Endothelial cell of umbilical vein (primary cell): ENCODE measurements at regions not wholly inside any gene's neighbourhood (a gene's known extent, or its start where the extent isn't known, plus 50 kb on each side); places are given as distances from the start of the nearest gene placed in this dataset.

Experiments used
- BruUV-seq: library from RNA; stranded (reverse); fragments of 400-500 nt; replicated peaks from 2 replicates; lab custom pipeline; 2021; lab: Mats Ljungman, UMichigan
- CTCF ChIA-PET: fragments of 300-600, 350-600 bp; sonication (Branson Sonifier 250); formaldehyde crosslinking; loops from one replicate; lab custom pipeline; 2021; ENCODE audit warnings: antibody characterized with exemption, inconsistent platforms; lab: Charles Lee
- POLR2A ChIA-PET: fragments of 300-600, 350-600 bp; sonication (Branson Sonifier 250); formaldehyde crosslinking; loops from one replicate; lab custom pipeline; 2021; ENCODE audit warnings: antibody characterized with exemption, inconsistent platforms; lab: Charles Lee
- DNase-seq: peaks from one replicate; pipeline ENCODE4 v3.0.0-alpha.2; 2011; ENCODE audit warnings: low read depth, low spot score
- FAIRE-seq: peaks from 2 replicates; lab custom pipeline; 2011; peaks lifted over from hg19 to GRCh38; lab: Jason Lieb, UNC
- H2AFZ ChIP-seq: 2 replicates; pipeline ENCODE4 v1.6.0; 2012; ENCODE audit warnings: low read depth, low read length, control low read depth, inconsistent platforms
- H3K27ac ChIP-seq: 2 replicates; pipeline ENCODE4 v1.5.1; 2011; ENCODE audit warnings: low read depth, mild to moderate bottlenecking, control low read depth, low read length, moderate library complexity; ENCODE audit not compliant: insufficient read depth
- H3K27me3 ChIP-seq, 2 experiments: 2 replicates each; pipeline versions ENCODE4 v1.6.0 to v1.6.1; 2011; ENCODE audit warnings: low read length in 2 of 2, mixed read lengths in 1 of 2; ENCODE audit not compliant: control insufficient read depth in 2 of 2, insufficient read depth in 2 of 2
- H3K36me3 ChIP-seq, 2 experiments: 2 replicates in 1 of 2; 3 replicates in 1 of 2; pipeline ENCODE4 v1.5.1; 2011; ENCODE audit warnings: low read length in 2 of 2, mild to moderate bottlenecking in 1 of 2, moderate library complexity in 1 of 2; ENCODE audit not compliant: control insufficient read depth in 2 of 2, insufficient read depth in 2 of 2; ENCODE audit errors: extremely low read depth in 1 of 2
- H3K4me1 ChIP-seq: 3 replicates; pipeline ENCODE4 v1.5.1; 2011; ENCODE audit warnings: mild to moderate bottlenecking, low read length; ENCODE audit not compliant: control insufficient read depth, insufficient read depth; ENCODE audit errors: extremely low read depth
- H3K4me2 ChIP-seq: 2 replicates; pipeline ENCODE4 v1.6.1; 2011; ENCODE audit warnings: low read length, control low read depth, mixed read lengths; ENCODE audit not compliant: insufficient read depth
- H3K4me3 ChIP-seq, 3 experiments: fragments of 200-600 bp in 1 of 3; sonication (generic), shearing (Covaris generic) in 1 of 3; replicated peaks in 1 of 3; 2 replicates each; pipeline ENCODE4 v1.5.1; 2011 to 2016; ENCODE audit warnings: control low read depth in 3 of 3, low read length in 3 of 3, mild to moderate bottlenecking in 2 of 3, inconsistent platforms in 1 of 3, low read depth in 1 of 3, moderate library complexity in 1 of 3; ENCODE audit not compliant: insufficient read depth in 1 of 3
- H3K79me2 ChIP-seq: 2 replicates; pipeline ENCODE4 v1.6.0; 2012; ENCODE audit warnings: low read length, inconsistent platforms; ENCODE audit not compliant: control insufficient read depth, insufficient read depth
- H3K9ac ChIP-seq: replicated peaks from 2 replicates; pipeline ENCODE3; 2011; ENCODE audit warnings: low read length, control low read depth; ENCODE audit not compliant: insufficient read depth; ENCODE audit errors: extremely low read depth
- H3K9me1 ChIP-seq: replicated peaks from 3 replicates; pipeline ENCODE4 v1.6.0; 2011; ENCODE audit warnings: mild to moderate bottlenecking, low read length; ENCODE audit not compliant: control insufficient read depth, insufficient read depth; ENCODE audit errors: extremely low read depth
- H3K9me3 ChIP-seq: replicated peaks from 2 replicates; pipeline ENCODE4 v1.5.1; 2012; ENCODE audit warnings: low read length, inconsistent platforms; ENCODE audit not compliant: control insufficient read depth, insufficient read depth
- H4K20me1 ChIP-seq: replicated peaks from 2 replicates; pipeline ENCODE3; 2011; ENCODE audit warnings: mild to moderate bottlenecking, low read length; ENCODE audit not compliant: control insufficient read depth, insufficient read depth; ENCODE audit errors: extremely low read depth
- EZH2 ChIP-seq: IDR thresholded peaks from 2 replicates; pipeline ENCODE4 v1.6.1; 2012; ENCODE audit warnings: borderline replicate concordance, low read depth, mild to moderate bottlenecking, moderate library complexity, low read length, inconsistent platforms; ENCODE audit not compliant: severe bottlenecking
- FOS ChIP-seq: IDR thresholded peaks from 2 replicates; pipeline ENCODE4 v1.6.1; 2011; ENCODE audit warnings: mild to moderate bottlenecking, low read length, moderate library complexity, borderline replicate concordance; ENCODE audit not compliant: insufficient read depth
- GATA2 ChIP-seq: IDR thresholded peaks from 2 replicates; pipeline ENCODE4 v1.7.0; 2011; ENCODE audit warnings: low read depth, mild to moderate bottlenecking, moderate library complexity, mixed read lengths, low read length; ENCODE audit not compliant: insufficient read length, insufficient read depth
- JUN ChIP-seq: IDR thresholded peaks from 2 replicates; pipeline ENCODE4 v1.6.1; 2011; ENCODE audit warnings: borderline replicate concordance, low read depth; ENCODE audit not compliant: insufficient read length, insufficient read depth
- MYC ChIP-seq: IDR thresholded peaks from one replicate; pipeline ENCODE4 v1.6.1; 2011; ENCODE audit warnings: mild to moderate bottlenecking, low read depth, low read length
- POLR2A ChIP-seq: IDR thresholded peaks from 2 replicates; pipeline ENCODE4 v1.6.1; 2012; ENCODE audit warnings: low read depth, mild to moderate bottlenecking, control low read depth, low read length
- POLR2AphosphoS5 ChIP-seq: IDR thresholded peaks from 2 replicates; pipeline ENCODE4 v1.6.1; 2012; ENCODE audit warnings: low read depth, mild to moderate bottlenecking, control low read depth, low read length, moderate library complexity; ENCODE audit not compliant: insufficient read depth
- dilution Hi-C: fragments of 300-500 bp; cut with MboI; formaldehyde crosslinking; loops from one replicate; pipeline ENCODE4 v1.15.0; 2019; ENCODE audit warnings: low sequenced_read_pairs; ENCODE audit not compliant: extremely low pct_ligation_motif_present
- intact Hi-C: fragments of 100-400 bp; cut with micrococcal nuclease; formaldehyde crosslinking; loops from one replicate; pipeline ENCODE4 v1.10.0; 2022
- TF ChIP-seq, protein P1 (sequence below): IDR thresholded peaks from 2 replicates; pipeline ENCODE4 v1.6.1; 2011; ENCODE audit not compliant: insufficient read depth, insufficient read length
- TF ChIP-seq, protein P2 (sequence below), 2 donors: IDR thresholded peaks; 1 replicate in 1 of 2; 2 replicates in 1 of 2; pipeline ENCODE4 v1.5.1; 2011; ENCODE audit warnings: low read length in 2 of 2, mild to moderate bottlenecking in 2 of 2, moderate library complexity in 2 of 2, control low read depth in 1 of 2, inconsistent platforms in 1 of 2, low read depth in 1 of 2; ENCODE audit not compliant: insufficient read depth in 1 of 2; ENCODE audit errors: extremely low read depth in 1 of 2

DNA sequence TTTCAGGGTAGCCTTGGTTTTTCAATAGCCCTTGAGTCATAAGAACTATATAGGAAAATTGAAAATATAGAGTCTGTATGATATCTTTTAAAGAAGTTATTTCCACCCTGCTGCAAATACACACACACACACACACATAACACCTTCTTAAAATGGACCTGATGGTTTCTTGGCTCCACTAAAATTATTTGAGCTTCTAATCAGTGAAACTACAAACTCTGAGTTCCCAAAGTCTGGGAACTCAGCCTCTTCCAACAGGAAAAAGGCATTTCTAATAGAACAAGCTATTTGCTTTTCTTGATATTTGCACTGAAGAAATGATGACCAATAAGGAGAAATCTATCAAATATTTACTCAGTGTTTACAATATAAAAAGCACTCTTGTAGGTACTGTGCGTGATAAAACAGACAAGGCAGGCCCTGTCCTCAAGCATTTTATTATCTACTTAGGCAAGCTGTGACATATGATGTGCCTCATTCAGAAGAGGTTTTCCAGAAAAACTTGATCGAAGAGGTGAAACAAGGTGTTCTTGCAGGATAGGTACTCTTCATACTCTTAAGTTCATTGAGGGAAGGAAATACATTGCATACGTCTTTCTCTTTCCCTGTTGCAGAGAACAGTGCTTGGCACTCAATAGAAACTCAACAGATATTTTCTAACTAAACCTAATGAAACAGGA, 88.6 kb downstream of the MGST1 start:
- Histone ChIP-seq H3K27ac (no peak overlapping the region), H3K4me3 (no peak overlapping the region), H3K4me1 (no peaks in the 10 kb centered on the region), H3K9me1 (no peaks in the 10 kb centered on the region), H3K79me2 (no peaks in the 10 kb centered on the region), H2AFZ (no peak overlapping the region), H3K9me3 (no peaks in the 10 kb centered on the region), H4K20me1 (no peaks in the 10 kb centered on the region), H3K27me3 (no peaks in the 10 kb centered on the region), H3K36me3 (no peaks in the 10 kb centered on the region), H3K9ac (no peak overlapping the region), H3K4me2 (no peak overlapping the region)
- FAIRE-seq, result no peak
- no TSS peak for BruUV-seq
- TF ChIP-seq POLR2A, result no peak
- no peak for TF ChIP-seq MYC
- TF ChIP-seq POLR2AphosphoS5, result no peak
- TF ChIP-seq FOS, result no peak
- TF ChIP-seq EZH2, result no peak
- TF ChIP-seq JUN, result no peak
- TF ChIP-seq, protein P1, sequence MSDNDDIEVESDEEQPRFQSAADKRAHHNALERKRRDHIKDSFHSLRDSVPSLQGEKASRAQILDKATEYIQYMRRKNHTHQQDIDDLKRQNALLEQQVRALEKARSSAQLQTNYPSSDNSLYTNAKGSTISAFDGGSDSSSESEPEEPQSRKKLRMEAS, result no peak
- TF ChIP-seq, protein P2, sequence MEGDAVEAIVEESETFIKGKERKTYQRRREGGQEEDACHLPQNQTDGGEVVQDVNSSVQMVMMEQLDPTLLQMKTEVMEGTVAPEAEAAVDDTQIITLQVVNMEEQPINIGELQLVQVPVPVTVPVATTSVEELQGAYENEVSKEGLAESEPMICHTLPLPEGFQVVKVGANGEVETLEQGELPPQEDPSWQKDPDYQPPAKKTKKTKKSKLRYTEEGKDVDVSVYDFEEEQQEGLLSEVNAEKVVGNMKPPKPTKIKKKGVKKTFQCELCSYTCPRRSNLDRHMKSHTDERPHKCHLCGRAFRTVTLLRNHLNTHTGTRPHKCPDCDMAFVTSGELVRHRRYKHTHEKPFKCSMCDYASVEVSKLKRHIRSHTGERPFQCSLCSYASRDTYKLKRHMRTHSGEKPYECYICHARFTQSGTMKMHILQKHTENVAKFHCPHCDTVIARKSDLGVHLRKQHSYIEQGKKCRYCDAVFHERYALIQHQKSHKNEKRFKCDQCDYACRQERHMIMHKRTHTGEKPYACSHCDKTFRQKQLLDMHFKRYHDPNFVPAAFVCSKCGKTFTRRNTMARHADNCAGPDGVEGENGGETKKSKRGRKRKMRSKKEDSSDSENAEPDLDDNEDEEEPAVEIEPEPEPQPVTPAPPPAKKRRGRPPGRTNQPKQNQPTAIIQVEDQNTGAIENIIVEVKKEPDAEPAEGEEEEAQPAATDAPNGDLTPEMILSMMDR (IDR thresholded peaks at IDR 0.05; ENCODE audit: extremely low read depth in 1 of 2, insufficient read depth in 1 of 2, low read depth in 1 of 2, low read length in 2 of 2), result no peak
- no peak for TF ChIP-seq GATA2
- DNase-seq, result no peak
- POLR2A ChIA-PET, result no interaction called here
- CTCF ChIA-PET, result interaction anchor here (0.8 to 1.0 kb wide), 2 partner anchors 8 to 114 kb away, joined by 3 read pairs; no protein-coding TSS in a partner anchor
- intact Hi-C loops, result no loop called here
- dilution Hi-C loops, result no loop called here
